HG02588 (cell line): ENCODE measurements at regions not wholly inside any gene's neighbourhood (a gene's known extent, or its start where the extent isn't known, plus 50 kb on each side); places are given as distances from the start of the nearest gene placed in this dataset.
"Not testable (repeated sequence)": the region's sequence is repeated elsewhere in the genome, so short reads cannot be mapped to it uniquely, and the experiment has no call there.

Source experiments
- ATAC-seq: cut with Tn5 transposase; IDR thresholded peaks from one replicate; pipeline ENCODE4 v1.9.1; 2021; ENCODE audit warnings: mild to moderate bottlenecking, moderate library complexity; ENCODE audit not compliant: unreplicated experiment

DNA sequence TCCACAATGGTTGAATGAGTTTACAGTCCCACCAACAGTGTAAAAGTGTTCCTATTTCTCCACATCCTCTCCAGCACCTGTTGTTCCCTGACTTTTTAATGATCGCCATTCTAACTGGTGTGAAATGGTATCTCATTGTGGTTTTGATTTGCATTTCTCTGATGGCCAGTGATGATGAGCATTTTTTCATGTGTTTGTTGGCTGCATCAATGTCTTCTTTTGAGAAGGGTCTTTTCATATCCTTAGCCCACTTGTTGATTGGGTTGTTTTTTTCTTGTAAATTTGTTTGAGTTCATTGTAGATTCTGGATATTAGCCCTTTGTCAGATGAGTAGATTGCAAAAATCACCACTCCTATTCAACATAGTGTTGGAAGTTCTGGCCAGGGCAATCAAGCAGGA is 287.6 kb upstream of the RASGRP1 start:
- ATAC-seq = not testable (repeated sequence)

DNA sequence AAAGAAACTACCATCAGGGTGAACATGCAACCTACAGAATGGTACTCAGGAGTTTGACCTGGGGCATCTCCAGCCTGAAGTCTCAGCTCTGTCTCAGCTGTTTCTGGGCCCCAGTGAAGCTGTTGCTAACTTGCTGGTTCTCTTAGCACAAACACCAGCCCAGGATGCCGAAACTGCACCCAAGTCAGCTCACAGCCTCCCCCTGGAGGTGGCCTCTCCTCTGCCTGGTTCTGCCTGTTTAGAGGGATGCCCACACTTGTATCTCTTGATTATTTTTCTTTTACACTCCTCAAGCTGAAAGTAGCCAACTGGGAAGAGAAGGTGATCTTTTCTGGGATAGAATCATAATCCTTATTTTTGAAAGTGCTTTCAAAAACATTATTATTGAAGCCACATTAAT is 289.0 kb upstream of the RASGRP1 start:
- ATAC-seq = no peak

DNA sequence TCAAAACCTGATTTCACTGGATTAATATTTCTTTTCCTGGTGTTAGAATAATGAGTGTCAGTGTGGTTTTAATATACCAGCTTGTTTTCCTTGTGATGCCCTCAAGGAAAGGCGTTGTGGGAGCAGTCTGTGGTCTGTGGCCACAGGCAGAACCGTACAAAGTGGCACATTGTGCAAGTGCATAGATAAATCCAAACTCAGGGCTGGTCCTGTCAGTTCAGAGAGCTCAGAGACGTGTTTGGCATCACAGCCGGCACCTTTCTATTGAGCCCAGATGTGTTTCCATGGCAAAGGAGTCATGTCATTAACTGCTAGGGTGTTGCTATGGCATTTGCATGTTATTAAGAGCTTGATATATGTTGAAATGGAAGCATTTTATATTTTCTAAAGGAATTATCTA is 289.9 kb upstream of the RASGRP1 start:
- ATAC-seq = no peak

DNA sequence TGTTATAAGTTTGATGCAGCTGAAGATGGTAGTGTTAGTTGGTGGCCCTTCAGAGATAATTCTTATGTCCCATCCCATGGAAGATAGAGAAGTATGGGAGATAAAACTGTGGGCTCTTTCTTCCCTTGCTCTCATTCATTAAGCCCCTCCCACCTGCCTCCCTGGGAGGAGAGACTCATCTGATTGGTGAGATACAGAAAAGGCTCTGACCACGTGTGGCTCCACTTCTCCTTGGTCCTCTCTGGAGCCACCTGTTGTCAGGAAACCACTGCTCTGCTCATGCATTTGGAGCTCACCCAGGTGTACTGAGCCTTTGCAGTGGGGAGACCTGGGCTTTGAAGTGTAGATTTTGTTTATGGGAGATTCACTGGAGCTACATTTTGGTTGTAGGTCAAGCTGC is 293.2 kb upstream of the RASGRP1 start:
- ATAC-seq = no peak

DNA sequence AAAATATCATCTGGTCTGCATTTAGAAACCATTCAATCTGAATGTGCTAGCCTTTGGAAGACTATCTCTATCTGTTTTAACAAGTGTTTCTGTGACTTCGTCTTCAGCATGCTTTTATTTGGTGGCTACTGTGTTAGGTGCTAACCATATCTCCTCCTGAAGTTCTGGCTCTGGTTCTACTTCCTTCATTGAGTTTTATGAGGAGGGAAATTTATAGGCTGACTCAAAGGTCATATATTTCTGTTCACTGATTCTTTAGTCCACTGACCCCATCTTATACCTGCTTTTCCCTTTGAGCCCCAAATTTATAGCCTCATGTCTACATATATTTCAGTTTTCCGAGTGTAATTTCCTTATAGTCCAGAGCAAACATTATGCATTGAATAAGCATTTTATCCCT is 295.0 kb upstream of the RASGRP1 start:
- no peak for ATAC-seq

DNA sequence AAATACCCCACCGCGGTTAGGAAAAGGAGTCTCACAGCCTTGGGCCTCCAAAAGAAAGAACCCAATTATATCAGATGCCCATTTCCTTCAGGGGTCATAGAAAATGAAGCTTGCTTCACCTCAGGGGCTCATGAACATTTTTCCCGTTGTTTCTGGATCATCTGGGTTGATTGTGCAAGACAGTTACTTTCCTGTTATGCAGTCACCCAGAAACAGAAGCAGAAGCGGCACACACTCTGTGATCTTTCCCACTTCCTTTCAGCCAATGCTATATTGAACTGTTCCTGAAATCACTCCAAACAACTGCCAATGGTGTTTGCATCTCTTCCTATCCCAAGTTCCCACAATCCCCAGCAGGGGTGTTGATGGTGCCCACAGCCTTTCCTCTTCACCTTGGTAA is 295.6 kb upstream of the RASGRP1 start:
- no peak for ATAC-seq

DNA sequence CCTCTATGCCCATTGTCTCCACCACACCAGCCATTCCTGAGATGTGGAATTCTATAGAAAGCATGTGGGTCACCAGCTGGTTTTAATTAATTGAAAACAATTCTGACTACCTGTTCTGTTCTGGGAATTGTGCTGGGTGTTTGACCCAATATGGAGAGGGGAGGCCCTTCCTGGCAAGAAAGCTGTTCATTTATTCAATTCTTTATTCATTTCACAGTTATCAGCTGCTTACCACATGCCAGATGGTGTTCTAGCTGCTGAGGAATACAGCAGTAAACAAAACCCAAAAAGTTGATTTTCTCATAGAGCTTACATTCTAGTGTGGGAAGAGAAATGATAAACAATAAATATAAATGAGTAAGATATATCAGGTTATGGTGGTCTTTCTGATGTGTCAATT is 296.1 kb upstream of the RASGRP1 start:
- no peak for ATAC-seq

DNA sequence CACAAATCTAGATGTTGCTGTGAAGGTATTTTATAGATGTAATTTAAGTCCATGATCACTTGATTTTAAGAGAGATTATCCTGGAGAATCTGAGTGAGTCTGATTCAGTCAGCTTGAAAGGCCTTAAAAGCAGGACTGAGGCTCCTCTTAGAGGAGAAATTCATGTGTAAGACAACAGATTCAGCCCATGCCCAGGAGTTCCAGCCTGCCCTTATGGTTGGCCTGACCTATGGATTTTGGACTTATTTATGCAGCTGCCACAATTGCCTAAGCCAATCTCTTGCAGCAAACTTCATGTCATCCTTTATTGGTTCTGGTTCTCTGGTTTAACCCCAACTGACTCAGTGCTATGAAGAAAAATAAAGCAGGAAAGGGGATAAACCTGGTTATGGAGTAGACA is 296.5 kb upstream of the RASGRP1 start:
- ATAC-seq = no peak

DNA sequence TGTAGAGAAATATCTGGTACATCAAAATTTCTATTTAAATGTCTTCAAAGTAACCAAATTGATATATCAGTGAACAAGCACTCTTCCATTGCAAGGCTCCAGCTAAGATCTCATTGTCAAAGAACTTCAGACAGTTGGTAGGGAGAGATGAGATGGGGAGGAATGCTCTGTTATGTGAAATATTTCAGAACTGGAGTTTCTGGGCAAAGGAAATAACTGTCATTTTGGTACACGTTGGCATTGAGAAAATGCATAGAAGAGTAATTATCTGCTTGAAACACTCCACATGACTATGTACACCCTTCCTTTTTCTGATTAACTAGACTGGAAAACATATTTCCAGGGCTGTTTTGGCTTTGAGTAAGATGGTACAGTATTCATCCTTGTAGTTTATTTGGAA is 297.5 kb upstream of the RASGRP1 start:
- ATAC-seq = no peak

DNA sequence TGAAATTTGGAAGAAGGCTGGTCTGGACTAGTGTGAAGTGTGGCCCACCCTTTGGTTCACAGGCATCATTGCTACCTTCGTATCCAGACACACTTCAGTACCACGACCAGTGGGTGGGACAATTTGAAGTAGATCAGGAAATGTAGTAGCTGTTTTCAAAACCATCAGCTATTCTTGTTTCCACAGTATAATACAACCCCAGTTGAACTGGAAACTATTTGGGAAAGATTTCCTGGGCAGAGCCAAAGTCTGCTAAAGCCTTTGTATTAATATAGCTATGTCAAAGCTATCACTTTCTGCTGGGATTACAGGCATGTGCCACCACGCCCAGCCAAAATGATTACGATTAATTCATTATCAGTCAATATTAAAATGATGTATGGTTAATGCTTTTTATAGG is 298.8 kb upstream of the RASGRP1 start:
- ATAC-seq = no peak

DNA sequence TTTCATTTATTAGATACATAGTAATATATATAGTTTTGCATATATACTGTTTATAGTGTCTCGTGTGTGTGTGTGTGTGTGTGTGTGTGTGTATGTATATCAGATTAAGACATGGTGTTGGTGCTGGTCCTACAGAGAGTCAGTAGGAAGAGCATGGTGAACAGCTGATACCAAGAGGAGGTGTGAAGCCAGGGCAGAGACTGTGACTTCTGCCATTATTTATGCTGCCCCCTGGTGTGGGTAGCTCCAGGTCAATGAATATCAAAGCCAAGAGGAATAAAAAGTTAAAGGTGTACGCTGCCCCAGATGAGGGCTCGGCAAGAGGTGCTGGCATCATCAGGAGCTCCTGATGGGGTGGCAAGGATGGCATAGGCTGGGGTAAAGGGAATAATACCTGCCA is 299.5 kb upstream of the RASGRP1 start:
- no peak for ATAC-seq

DNA sequence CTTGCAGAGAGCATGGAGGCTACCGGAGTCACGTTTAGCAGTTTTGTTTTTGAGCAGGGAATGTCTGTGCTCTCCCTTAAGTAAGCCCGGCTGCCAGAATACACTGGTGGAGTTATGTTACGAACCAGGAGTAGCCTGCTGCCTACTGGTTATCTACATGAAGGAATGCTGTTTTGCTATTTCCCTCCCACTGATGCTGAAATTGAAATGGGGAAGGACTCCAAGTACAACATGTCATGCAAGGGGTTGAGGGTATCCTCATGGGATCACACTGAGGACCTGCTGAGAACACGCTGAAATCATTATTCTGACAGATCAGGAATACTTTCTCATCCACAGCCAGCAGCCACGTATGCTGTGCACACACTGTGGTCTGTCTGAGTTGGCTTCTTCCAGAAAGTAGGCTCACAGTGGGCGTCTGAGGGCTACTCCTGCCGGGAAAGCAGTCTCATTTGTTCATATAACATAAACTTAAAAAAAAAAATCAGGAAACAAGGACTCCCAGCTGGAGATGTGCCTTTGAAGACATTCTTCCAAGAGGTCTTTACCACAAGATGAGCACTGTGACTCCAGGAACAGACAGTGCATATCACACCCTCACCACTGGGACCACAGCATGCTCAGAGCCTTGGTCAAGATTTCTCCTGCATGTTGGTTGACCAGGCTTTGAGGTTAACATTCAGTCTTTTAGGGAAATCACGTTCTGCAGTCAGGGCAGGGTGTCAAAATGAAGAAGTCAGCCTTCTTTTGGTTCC is 300.4 kb upstream of the RASGRP1 start:
- ATAC-seq = no peak

DNA sequence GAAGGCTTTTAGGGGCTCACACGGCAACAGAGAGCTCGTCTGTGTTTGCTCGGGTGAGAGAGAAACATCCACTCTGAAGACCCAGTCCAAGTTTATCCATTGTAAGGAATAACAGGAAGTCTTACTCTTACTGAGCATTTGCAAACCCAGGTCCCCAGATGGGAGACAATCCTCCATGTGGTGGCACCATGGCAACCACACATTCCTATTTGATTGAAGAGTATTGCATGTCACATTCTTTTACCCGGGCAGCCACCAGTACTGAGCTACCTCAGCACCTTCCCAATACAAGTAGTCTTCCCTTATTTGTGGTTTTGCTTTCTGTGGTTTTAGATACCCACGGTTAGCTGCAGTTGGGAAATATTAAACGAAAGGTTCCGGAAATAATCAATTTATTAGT is 302.9 kb upstream of the RASGRP1 start:
- ATAC-seq = no peak

DNA sequence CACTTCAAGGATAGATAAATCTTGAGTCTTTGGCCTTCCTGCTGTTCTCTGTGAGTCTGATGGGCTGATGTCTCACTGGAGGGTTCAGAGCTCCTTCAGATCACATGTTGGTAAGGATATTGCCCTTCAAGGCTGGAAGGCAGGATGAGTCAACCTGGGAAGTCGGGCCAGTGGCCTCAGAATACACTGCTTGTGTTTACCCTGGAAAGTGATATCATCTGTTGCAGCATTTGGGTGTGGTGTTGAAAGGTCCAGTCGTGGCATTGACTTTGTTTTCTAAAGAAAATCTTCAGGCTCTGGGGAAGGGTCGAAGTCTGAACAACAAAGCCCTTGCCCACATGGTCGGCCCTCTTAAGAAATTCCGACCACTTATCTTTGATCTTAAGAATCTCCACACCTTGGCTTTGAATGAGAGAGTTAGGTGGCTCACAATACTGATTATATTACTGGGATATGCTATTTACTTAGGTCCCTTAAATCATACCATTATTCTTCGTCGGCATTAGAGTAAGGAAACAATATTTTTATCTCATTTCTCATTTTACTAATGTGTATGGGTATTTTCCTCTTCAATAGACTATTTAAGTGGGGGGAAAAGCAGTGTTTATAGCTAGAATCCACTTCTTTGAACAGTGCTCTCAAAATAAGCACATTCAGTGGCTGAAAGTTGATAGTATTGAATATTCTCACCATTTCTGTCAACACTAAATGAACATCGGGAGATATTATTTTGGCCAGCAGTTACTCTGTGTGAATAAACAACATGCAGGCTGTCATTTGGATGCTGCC is 303.9 kb upstream of the RASGRP1 start:
- ATAC-seq = no peak

DNA sequence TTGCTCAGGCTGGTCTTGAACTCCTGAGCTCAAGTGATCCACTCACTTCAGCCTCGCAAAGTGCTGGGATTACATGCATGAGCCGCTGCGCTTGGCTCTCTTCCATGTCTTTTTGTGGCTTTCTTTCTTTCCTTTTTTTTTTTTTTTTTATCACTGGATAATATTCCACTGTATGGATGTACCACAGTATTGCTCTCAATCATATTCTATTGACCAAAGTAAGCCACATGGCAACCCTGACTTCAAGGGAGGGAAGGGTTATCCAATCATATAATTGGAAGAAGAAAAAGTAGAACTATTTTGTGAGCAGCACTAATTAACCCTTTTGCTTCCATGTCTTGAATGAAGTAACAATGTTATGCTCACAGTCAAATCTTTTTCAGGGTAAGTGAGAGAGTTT is 307.0 kb upstream of the RASGRP1 start:
- ATAC-seq = no peak

DNA sequence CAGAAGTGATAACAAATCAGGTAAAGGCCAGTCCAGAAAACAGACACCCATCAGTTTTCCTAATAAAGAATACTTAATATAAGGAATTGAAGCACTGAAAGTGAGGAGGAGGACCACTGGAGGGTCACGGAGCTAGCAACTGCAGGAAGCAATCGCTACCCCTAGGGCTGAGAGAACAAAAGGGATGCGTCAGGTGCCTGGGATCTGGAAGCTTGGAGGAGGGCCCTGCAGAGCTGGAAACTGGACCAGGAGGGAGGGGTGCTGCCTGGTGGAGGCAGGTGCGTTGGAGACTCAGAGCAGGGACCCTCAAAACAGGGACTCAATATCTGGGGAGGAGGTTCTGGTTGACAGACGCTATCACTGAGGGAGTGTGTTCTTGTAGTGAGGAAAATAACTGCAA is 308.1 kb upstream of the RASGRP1 start:
- ATAC-seq = no peak

DNA sequence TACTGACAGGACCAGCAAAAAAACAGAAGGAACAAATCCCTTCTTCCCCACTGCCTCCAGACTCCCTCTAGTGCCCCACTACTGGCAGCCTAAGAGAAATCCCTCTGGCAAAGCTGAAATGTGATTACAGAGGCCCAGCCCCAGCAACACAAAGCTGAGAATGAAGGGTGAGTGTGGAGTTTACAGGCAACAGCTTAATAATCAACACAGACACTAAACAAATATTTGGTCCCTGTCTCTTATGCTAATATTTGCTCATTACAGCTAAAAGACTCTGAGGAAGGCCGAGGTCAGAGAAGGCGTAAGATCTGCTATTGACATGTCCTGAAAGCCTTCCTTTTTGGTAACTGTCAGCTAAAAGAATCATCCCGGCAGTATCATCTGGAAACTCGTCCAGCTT is 308.5 kb upstream of the RASGRP1 start:
- no peak for ATAC-seq

DNA sequence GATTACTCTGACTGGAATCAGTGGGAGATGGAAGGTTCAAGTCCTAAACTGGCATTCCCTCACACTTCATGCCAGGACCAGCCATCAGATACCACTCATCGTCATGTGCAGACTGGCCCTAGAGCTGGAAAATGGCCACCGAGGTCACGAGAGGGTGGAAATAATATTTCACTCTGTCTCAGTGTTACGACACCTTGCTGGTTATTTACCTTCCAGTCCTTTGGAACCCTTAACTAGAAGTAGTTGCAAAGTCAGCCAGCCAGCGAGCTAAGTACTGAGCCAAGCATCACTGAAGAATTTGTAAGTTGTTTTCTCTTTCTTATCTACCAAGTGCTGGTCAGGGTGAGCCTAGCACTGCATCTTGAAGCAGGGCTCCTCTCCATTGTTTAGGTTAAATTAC is 309.9 kb upstream of the RASGRP1 start:
- no peak for ATAC-seq

DNA sequence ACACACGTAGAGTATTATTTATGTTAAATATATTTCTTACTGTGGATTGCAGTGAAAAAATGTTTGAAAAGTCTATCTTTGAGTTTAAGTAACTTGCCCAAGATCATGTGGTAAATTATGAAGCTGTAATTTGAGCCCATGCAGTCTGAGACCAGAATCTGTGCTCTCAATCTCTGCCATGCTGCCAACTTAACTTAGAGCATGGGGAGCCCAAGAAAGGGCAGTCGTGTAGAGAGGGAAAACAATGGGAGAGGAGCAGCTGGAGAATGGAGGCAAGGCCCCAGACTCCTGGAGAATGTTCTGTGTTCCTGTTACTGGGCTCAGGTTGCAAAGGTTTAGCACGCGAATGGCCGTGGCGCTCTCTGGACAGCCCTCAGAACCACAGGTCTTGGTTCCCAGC is 311.6 kb upstream of the RASGRP1 start:
- ATAC-seq = no peak

DNA sequence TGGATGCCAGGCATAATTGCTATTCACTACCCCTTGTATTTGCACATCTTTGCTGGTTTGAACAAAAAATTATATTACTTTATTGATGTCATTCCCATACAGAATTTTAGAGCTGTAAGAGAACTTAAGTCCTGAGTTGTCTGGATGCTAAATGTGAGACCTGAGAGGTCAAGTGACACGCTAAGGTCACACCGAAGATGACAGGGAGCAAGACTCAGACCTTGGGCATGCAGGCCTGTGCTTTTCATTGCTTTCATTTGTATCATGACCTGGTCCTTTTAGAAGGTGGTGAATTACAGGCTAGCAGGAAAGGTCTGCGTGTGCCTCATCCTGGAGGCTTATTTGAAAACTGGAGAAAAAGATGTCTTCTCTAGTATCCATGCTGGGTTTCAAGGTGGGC is 312.0 kb upstream of the RASGRP1 start:
- no peak for ATAC-seq

DNA sequence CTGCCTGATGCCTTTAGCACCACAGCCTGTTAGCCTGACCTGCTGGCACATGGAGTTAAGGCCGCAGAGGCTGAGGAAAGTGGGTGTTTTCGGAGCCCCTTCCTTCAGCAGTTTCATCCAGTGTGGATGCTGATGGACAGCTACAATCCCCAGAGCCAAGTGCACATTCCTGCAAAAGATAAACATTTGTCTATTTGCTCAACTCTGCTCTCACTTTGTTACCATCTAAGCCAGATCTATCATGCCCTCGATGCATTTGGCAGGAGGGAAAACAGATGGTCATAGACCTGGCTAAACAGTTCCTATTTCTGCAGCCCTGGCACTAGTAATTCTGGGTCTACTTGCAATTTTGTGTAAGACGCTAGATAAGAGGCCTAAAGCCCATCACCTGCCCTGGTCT is 312.9 kb upstream of the RASGRP1 start:
- no peak for ATAC-seq

DNA sequence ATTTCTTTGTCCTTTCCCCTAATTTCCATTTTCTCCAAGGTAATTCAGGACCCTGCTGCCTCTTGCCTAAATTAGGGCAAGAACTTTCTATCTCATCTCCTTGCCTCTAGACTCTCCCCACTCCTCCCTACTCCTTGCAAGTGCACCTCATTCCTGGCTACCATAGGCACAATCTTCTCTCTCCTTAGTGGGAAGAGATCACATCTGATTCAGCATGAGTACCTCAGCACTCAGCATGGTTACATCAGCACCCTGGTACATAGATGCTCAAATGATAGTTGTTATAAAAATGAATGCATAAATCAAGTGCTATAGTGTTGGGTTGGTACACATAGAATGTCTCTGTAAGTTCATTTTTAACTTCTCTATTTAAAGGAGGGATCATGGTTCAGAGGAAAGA is 313.4 kb upstream of the RASGRP1 start:
- ATAC-seq = no peak

DNA sequence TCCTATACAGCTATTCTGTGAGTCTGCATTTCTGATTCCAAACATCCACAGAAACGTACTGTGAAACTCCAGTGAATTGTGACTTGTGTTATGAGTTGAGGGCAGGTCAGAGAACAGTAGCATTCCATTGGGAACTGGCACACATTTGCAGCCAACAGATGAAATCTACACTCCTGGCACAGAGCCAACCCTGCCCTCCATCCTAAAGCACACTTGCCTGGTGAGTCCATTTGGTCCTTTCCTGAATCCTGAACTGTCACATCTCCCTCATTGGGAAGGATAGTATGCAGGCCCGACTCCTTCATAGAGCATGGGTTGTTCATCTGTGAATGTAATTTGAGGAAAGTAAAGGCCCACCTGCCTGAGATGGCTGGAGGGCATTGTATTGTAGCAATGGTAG is 314.3 kb upstream of the RASGRP1 start:
- ATAC-seq = no peak
